ENCODE measurements at regions not wholly inside any gene's neighbourhood (a gene's known extent, or its start where the extent isn't known, plus 50 kb on each side); places are given as distances from the start of the nearest gene placed in this dataset.

DNA sequence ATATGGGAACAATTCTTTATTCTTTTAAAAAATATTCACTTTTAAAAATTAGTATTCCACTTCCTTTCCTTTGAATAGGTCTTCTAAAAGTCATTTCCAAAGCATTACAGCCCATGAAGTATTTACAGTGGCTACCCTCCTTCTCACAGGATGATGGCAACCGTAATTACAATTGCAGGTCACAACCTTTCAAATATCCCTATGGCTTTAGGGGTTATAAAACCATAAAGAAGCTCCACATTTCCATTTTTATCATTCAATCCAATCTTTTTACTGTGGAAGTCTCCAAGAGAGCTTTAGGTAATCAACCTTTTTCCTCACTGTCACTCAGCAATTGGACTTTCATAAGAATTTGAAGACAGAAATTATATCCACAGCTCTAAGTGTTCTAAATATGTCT, 488.9 kb upstream of the CA10 start:
- Histone ChIP-seq H3K27me3 (peaks cover 0 to 5% of the 10 kb centered on the region in 2 donors), H3K27ac (no peak overlapping the region), H3K9me3 (no peaks in the 10 kb centered on the region), H3K4me1 (no peaks in the 10 kb centered on the region), H3K36me3 (no peaks in the 10 kb centered on the region), H3K4me3 (no peak overlapping the region)
- DNase-seq (no peak), ATAC-seq (no peak)
- intact Hi-C loops (cut with DNase I), result no loop called here
- no peak for TF ChIP-seq POLR2A (IDR thresholded peaks at IDR 0.05)
- TF ChIP-seq, protein P1, sequence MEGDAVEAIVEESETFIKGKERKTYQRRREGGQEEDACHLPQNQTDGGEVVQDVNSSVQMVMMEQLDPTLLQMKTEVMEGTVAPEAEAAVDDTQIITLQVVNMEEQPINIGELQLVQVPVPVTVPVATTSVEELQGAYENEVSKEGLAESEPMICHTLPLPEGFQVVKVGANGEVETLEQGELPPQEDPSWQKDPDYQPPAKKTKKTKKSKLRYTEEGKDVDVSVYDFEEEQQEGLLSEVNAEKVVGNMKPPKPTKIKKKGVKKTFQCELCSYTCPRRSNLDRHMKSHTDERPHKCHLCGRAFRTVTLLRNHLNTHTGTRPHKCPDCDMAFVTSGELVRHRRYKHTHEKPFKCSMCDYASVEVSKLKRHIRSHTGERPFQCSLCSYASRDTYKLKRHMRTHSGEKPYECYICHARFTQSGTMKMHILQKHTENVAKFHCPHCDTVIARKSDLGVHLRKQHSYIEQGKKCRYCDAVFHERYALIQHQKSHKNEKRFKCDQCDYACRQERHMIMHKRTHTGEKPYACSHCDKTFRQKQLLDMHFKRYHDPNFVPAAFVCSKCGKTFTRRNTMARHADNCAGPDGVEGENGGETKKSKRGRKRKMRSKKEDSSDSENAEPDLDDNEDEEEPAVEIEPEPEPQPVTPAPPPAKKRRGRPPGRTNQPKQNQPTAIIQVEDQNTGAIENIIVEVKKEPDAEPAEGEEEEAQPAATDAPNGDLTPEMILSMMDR (IDR thresholded peaks at IDR 0.05), result no peak
- 13% methylated on average over 1 of the region's 1 CpG for WGBS (ENCODE audit: insufficient coverage, low coverage, low lambda C conversion rate, missing lambda C conversion rate)

DNA sequence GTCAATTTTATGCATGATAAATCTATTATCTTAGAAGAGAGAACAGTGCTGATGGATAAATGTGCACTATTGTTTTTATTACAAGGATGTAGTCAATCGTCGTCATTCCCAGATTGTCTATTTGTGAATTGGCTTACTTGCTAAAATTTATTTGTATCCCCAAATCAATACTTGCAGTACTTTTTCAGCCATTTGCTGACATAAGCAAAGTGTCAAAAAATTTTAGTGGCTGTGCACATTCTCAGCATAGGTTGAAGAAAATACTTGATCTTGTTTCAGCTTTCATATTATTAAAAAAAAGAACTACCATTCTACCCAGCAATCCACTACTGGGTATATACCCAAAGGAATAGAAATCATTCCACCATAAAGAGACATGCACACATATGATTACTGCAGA, 477.9 kb upstream of the CA10 start:
- intact Hi-C loops (cut with DNase I), result no loop called here
- no peaks in the 10 kb centered on the region for H3K36me3 ChIP-seq
- H3K27ac ChIP-seq, result no peak overlapping the region
- no peak for ATAC-seq
- no peak for DNase-seq
- no peaks in the 10 kb centered on the region for H3K9me3 ChIP-seq
- no peaks in the 10 kb centered on the region for H3K4me1 ChIP-seq
- no peak overlapping the region for H3K4me3 ChIP-seq
- TF ChIP-seq, protein P1 (IDR thresholded peaks at IDR 0.05), result no peak
- no peak for TF ChIP-seq POLR2A (IDR thresholded peaks at IDR 0.05)
- H3K27me3 ChIP-seq, result no peaks in the 10 kb centered on the region
- WGBS (ENCODE audit: insufficient coverage, low coverage, low lambda C conversion rate, missing lambda C conversion rate), result 62% methylated on average over 2 of the region's 2 CpGs

DNA sequence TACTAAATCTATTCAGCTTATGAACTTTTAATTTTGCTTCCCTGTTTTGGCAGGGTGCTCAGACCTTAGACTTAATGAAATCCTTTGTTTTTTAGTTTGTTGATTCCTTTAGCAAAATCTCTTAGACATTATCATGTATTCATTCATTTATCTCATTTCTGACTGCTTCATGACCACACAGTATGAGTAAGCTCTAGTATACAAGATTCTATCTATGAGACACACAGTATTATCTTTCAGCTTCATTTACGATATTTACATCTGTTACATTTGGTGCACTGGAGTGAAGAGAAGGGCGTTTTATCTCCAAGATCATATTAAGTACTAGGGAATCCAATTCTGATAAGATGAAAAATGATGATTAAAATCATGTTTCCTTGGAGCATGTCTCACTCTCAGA, 448.1 kb upstream of the CA10 start:
- intact Hi-C loops (cut with DNase I), result no loop called here
- Histone ChIP-seq H3K4me3 (no peak overlapping the region), H3K9me3 (no peaks in the 10 kb centered on the region), H3K36me3 (no peaks in the 10 kb centered on the region), H3K27ac (no peak overlapping the region), H3K27me3 (peaks cover 0 to 3% of the 10 kb centered on the region in 2 donors), H3K4me1 (no peaks in the 10 kb centered on the region)
- no peak for TF ChIP-seq POLR2A (IDR thresholded peaks at IDR 0.05)
- TF ChIP-seq, protein P1 (IDR thresholded peaks at IDR 0.05), result no peak
- DNase-seq (no peak), ATAC-seq (no peak)
- 57% methylated on average over 2 of the region's 2 CpGs for WGBS (ENCODE audit: insufficient coverage, low coverage, low lambda C conversion rate, missing lambda C conversion rate)

DNA sequence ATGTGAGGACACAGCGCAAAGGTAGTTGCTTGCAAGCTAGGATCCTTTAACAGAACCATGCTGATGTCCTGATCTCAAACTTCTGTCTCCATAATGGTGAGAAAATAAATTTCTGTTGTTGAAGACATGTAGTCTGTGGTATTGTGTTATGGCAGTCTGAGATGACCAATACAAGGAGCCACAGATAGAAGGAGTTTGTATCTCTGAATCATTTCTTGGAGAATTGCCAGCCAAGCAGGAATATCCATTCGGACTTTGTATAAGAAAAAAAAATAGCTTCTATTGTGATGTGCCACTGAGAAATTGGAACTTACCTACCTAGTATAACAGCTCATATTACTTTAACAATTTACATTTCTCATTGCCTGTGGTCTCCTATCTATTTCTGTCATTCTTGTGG, 447.6 kb upstream of the CA10 start:
- DNase-seq (no peak), ATAC-seq (no peak)
- peaks cover 0 to 3% of the 10 kb centered on the region in 2 donors for H3K27me3 ChIP-seq
- no peaks in the 10 kb centered on the region for H3K36me3 ChIP-seq
- 30% methylated on average over 2 of the region's 2 CpGs for WGBS (ENCODE audit: insufficient coverage, low coverage, low lambda C conversion rate, missing lambda C conversion rate)
- H3K4me3 ChIP-seq, result no peak overlapping the region
- H3K4me1 ChIP-seq, result no peaks in the 10 kb centered on the region
- no peaks in the 10 kb centered on the region for H3K9me3 ChIP-seq
- intact Hi-C loops (cut with DNase I), result no loop called here
- TF ChIP-seq, protein P1 (IDR thresholded peaks at IDR 0.05), result no peak
- no peak for TF ChIP-seq POLR2A (IDR thresholded peaks at IDR 0.05)
- no peak overlapping the region for H3K27ac ChIP-seq

DNA sequence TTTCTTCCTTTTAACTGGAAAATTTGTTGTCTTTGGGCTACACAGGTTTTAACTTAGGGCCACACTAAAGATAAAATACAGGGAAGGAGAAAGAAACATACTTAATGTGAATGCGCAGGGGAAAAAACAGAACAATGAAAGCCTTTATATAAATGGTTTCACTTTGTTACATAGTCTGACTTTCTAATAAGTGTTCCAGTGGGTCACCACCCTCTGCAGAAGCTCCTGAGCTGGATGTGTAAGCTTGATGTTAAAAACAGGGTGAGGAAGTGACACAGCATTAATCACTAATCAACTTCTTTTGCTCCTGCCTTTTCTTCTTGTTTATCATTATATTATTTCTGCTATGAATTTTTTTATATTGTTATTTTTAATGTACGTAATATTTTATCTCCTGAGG, 445.6 kb upstream of the CA10 start:
- Histone ChIP-seq H3K27ac (no peak overlapping the region), H3K9me3 (no peaks in the 10 kb centered on the region), H3K27me3 (peaks cover 0 to 10% of the 10 kb centered on the region in 2 donors), H3K4me3 (no peak overlapping the region), H3K4me1 (no peaks in the 10 kb centered on the region), H3K36me3 (no peaks in the 10 kb centered on the region)
- intact Hi-C loops (cut with DNase I), result no loop called here
- WGBS (ENCODE audit: insufficient coverage, low coverage, low lambda C conversion rate, missing lambda C conversion rate), result 41% methylated on average over 2 of the region's 2 CpGs
- DNase-seq (no peak), ATAC-seq (no peak)
- no peak for TF ChIP-seq POLR2A (IDR thresholded peaks at IDR 0.05)
- TF ChIP-seq, protein P1 (IDR thresholded peaks at IDR 0.05), result no peak
